Right lobe of liver (tissue), 4 donors: ENCODE measurements at regions not wholly inside any gene's neighbourhood (a gene's known extent, or its start where the extent isn't known, plus 50 kb on each side); places are given as distances from the start of the nearest gene placed in this dataset.

ENCODE experiments used
- CTCF ChIP-seq, 4 donors: fragments of 200-600 bp in 3 of 4; fragments of 450-650 bp in 1 of 4; IDR thresholded peaks; one replicate each; pipeline versions ENCODE4 v1.5.1 to v1.8.0; 2016 to 2022; ENCODE audit warnings: antibody characterized with exemption in 4 of 4, mild to moderate bottlenecking in 2 of 4
- POLR2A ChIP-seq: fragments of 450-650 bp; IDR thresholded peaks from one replicate; pipeline ENCODE4 v1.6.1; 2017; ENCODE audit warnings: antibody characterized with exemption, mild to moderate bottlenecking
- donor health status: DM: no; HTN: no; CAD: no.
- donor health status: DM: no; HTN: no; CAD: no.
- donor health status: DM: no; HTN: yes; CAD: no.

GRCh38 chr12:29971446-29971845 lies 187.7 kb upstream of the TMTC1 start:
- TF ChIP-seq CTCF (IDR thresholded peaks at IDR 0.05) (no peak), POLR2A (no peak)
